SJCRH30 (cell line): ENCODE measurements at regions not wholly inside any gene's neighbourhood (a gene's known extent, or its start where the extent isn't known, plus 50 kb on each side); places are given as distances from the start of the nearest gene placed in this dataset.

ENCODE experiments used
- DNase-seq, 2 experiments: peaks; one replicate each; pipeline ENCODE4 v3.0.0-alpha.2; 2015 to 2020
- H3K27ac ChIP-seq: fragments of 250-450 bp; sonication (Bioruptor Pico); 2 replicates; pipeline ENCODE4 v1.5.1; 2020; ENCODE audit warnings: mild to moderate bottlenecking, moderate library complexity
- H3K27me3 ChIP-seq: fragments of 250-450 bp; sonication (Bioruptor Pico); 2 replicates; pipeline ENCODE4 v1.5.1; 2020; ENCODE audit warnings: mild to moderate bottlenecking, moderate library complexity
- H3K36me3 ChIP-seq: fragments of 250-450 bp; sonication (Bioruptor Pico); 2 replicates; pipeline ENCODE4 v1.5.1; 2020; ENCODE audit warnings: mild to moderate bottlenecking, moderate library complexity
- H3K4me1 ChIP-seq: fragments of 250-450 bp; sonication (Bioruptor Pico); 2 replicates; pipeline ENCODE4 v1.5.1; 2020; ENCODE audit warnings: mild to moderate bottlenecking, moderate library complexity
- H3K4me3 ChIP-seq: fragments of 250-450 bp; sonication (Bioruptor Pico); 2 replicates; pipeline ENCODE4 v1.5.1; 2020; ENCODE audit warnings: mild to moderate bottlenecking, moderate library complexity
- H3K9me3 ChIP-seq: fragments of 250-450 bp; sonication (Bioruptor Pico); replicated peaks from 2 replicates; pipeline ENCODE4 v1.5.1; 2020; ENCODE audit warnings: mild to moderate bottlenecking, moderate library complexity

GRCh38 chr15:25051399-25052154 lies 96.8 kb downstream of the SNRPN start:
- H3K9me3 ChIP-seq, result no peaks in the 10 kb centered on the region; the same call in none of the 2 replicates
- no peak for DNase-seq
- H3K27ac ChIP-seq, result no peak overlapping the region
- no peak overlapping the region for H3K4me3 ChIP-seq
- no peaks in the 10 kb centered on the region for H3K27me3 ChIP-seq
- H3K4me1 ChIP-seq, result no peaks in the 10 kb centered on the region
- peaks cover 4% of the 10 kb centered on the region; the same call in 1 of the 2 replicates for H3K36me3 ChIP-seq

GRCh38 chr15:25052191-25052999 lies 97.6 kb downstream of the SNRPN start:
- H3K4me3 ChIP-seq, result no peak overlapping the region
- no peaks in the 10 kb centered on the region for H3K4me1 ChIP-seq
- H3K27ac ChIP-seq, result no peak overlapping the region
- H3K9me3 ChIP-seq, result no peaks in the 10 kb centered on the region; the same call in none of the 2 replicates
- no peaks in the 10 kb centered on the region for H3K27me3 ChIP-seq
- H3K36me3 ChIP-seq, result peaks cover 2% of the 10 kb centered on the region; the same call in 1 of the 2 replicates
- no peak for DNase-seq

- DNase-seq, result no peak
- Histone ChIP-seq H3K27me3 (no peaks in the 10 kb centered on the region), H3K9me3 (no peaks in the 10 kb centered on the region; the same call in none of the 2 replicates), H3K4me3 (no peak overlapping the region), H3K4me1 (no peaks in the 10 kb centered on the region), H3K27ac (no peak overlapping the region), H3K36me3 (peaks cover 2% of the 10 kb centered on the region; the same call in 1 of the 2 replicates)
Measured at GRCh38 chr15:25053000-25053815, 98.4 kb downstream of the SNRPN start.

GRCh38 chr15:25054329-25054728 lies 99.5 kb downstream of the SNRPN start:
- Histone ChIP-seq H3K4me3 (no peak overlapping the region), H3K9me3 (no peaks in the 10 kb centered on the region; the same call in none of the 2 replicates), H3K27ac (no peak overlapping the region), H3K4me1 (no peaks in the 10 kb centered on the region), H3K36me3 (peaks cover 2% of the 10 kb centered on the region; the same call in 1 of the 2 replicates), H3K27me3 (no peaks in the 10 kb centered on the region)
- DNase-seq, result no peak

- Histone ChIP-seq H3K27ac (no peak overlapping the region), H3K27me3 (no peaks in the 10 kb centered on the region), H3K36me3 (peaks cover 2% of the 10 kb centered on the region; the same call in 1 of the 2 replicates), H3K9me3 (no peaks in the 10 kb centered on the region; the same call in none of the 2 replicates), H3K4me1 (no peaks in the 10 kb centered on the region), H3K4me3 (no peak overlapping the region)
- no peak for DNase-seq
Measured at GRCh38 chr15:25054943-25055342, 100.2 kb downstream of the SNRPN start.

GRCh38 chr15:25055356-25056068 lies 100.7 kb downstream of the SNRPN start:
- Histone ChIP-seq H3K4me3 (no peak overlapping the region), H3K27me3 (no peaks in the 10 kb centered on the region), H3K36me3 (peaks cover 2% of the 10 kb centered on the region; the same call in 1 of the 2 replicates), H3K4me1 (no peaks in the 10 kb centered on the region), H3K27ac (no peak overlapping the region), H3K9me3 (no peaks in the 10 kb centered on the region; the same call in none of the 2 replicates)
- DNase-seq, result no peak

- no peak for DNase-seq
- no peaks in the 10 kb centered on the region; the same call in 1 of the 2 replicates for H3K36me3 ChIP-seq
- no peaks in the 10 kb centered on the region for H3K27me3 ChIP-seq
- no peak overlapping the region for H3K4me3 ChIP-seq
- no peaks in the 10 kb centered on the region; the same call in none of the 2 replicates for H3K9me3 ChIP-seq
- no peak overlapping the region for H3K27ac ChIP-seq
- H3K4me1 ChIP-seq, result no peaks in the 10 kb centered on the region
Measured at GRCh38 chr15:25056484-25057425, 102.0 kb downstream of the SNRPN start.

- DNase-seq, result no peak
- H3K9me3 ChIP-seq, result no peaks in the 10 kb centered on the region; the same call in none of the 2 replicates
- no peaks in the 10 kb centered on the region for H3K4me1 ChIP-seq
- H3K4me3 ChIP-seq, result no peak overlapping the region
- H3K27me3 ChIP-seq, result no peaks in the 10 kb centered on the region
- H3K36me3 ChIP-seq, result no peaks in the 10 kb centered on the region; the same call in 1 of the 2 replicates
- H3K27ac ChIP-seq, result no peak overlapping the region
Measured at GRCh38 chr15:25057574-25057973, 102.8 kb downstream of the SNRPN start.

- H3K36me3 ChIP-seq, result no peaks in the 10 kb centered on the region; the same call in 1 of the 2 replicates
- no peak overlapping the region for H3K4me3 ChIP-seq
- H3K27me3 ChIP-seq, result no peaks in the 10 kb centered on the region
- H3K4me1 ChIP-seq, result no peaks in the 10 kb centered on the region
- H3K27ac ChIP-seq, result no peak overlapping the region
- H3K9me3 ChIP-seq, result no peaks in the 10 kb centered on the region; the same call in none of the 2 replicates
- no peak for DNase-seq
Measured at GRCh38 chr15:25058080-25058785, 103.4 kb downstream of the SNRPN start.

GRCh38 chr15:25059698-25060471 lies 105.1 kb downstream of the SNRPN start:
- H3K4me1 ChIP-seq, result no peaks in the 10 kb centered on the region
- no peaks in the 10 kb centered on the region for H3K27me3 ChIP-seq
- H3K27ac ChIP-seq, result no peak overlapping the region
- H3K4me3 ChIP-seq, result no peak overlapping the region
- DNase-seq, result no peak
- H3K36me3 ChIP-seq, result no peaks in the 10 kb centered on the region; the same call in 1 of the 2 replicates
- H3K9me3 ChIP-seq, result no peaks in the 10 kb centered on the region; the same call in none of the 2 replicates

GRCh38 chr15:25060472-25060803 lies 105.7 kb downstream of the SNRPN start:
- Histone ChIP-seq H3K9me3 (no peaks in the 10 kb centered on the region; the same call in none of the 2 replicates), H3K4me1 (no peaks in the 10 kb centered on the region), H3K4me3 (no peak overlapping the region), H3K36me3 (no peaks in the 10 kb centered on the region; the same call in 1 of the 2 replicates), H3K27ac (no peak overlapping the region), H3K27me3 (no peaks in the 10 kb centered on the region)
- DNase-seq, result no peak
